Neutrophil (primary cell): ENCODE measurements at regions not wholly inside any gene's neighbourhood (a gene's known extent, or its start where the extent isn't known, plus 50 kb on each side); places are given as distances from the start of the nearest gene placed in this dataset.

Experiments used
- H3K27ac ChIP-seq: fragments of 200-600 bp; sonication (generic); 2 replicates; pipeline ENCODE4 v1.5.1; 2016; ENCODE audit warnings: mild to moderate bottlenecking, moderate library complexity
- H3K27me3 ChIP-seq: fragments of 200-600 bp; sonication (generic); 2 replicates; pipeline ENCODE4 v1.6.0; 2016; ENCODE audit warnings: mild to moderate bottlenecking
- H3K36me3 ChIP-seq: fragments of 200-600 bp; sonication (generic); 2 replicates; pipeline ENCODE4 v1.5.1; 2017
- H3K4me1 ChIP-seq, 2 experiments: fragments of 200-600 bp in 1 of 2; sonication (generic) in 1 of 2; 1 replicate in 1 of 2; 2 replicates in 1 of 2; pipeline versions ENCODE4 v1.5.1 to v1.6.1; 2013 to 2016; ENCODE audit warnings: low read depth in 1 of 2, low read length in 1 of 2, mild to moderate bottlenecking in 1 of 2, moderate library complexity in 1 of 2; ENCODE audit not compliant: control insufficient read depth in 1 of 2, insufficient read depth in 1 of 2
- H3K4me3 ChIP-seq, 2 experiments: fragments of 200-600 bp in 1 of 2; sonication (generic) in 1 of 2; 1 replicate in 1 of 2; 2 replicates in 1 of 2; pipeline ENCODE4 v1.5.1; 2013 to 2016; ENCODE audit warnings: low read depth in 1 of 2, low read length in 1 of 2, mild to moderate bottlenecking in 1 of 2, moderate library complexity in 1 of 2
- H3K9me3 ChIP-seq: fragments of 200-600 bp; sonication (generic); 2 replicates; pipeline ENCODE4 v1.5.1; 2016
- CTCF ChIP-seq: fragments of 200-600 bp; sonication (generic); IDR thresholded peaks from 2 replicates; pipeline ENCODE4 v1.5.1; 2016; ENCODE audit warnings: antibody characterized with exemption

- H3K9me3 ChIP-seq = no peaks in the 10 kb centered on the region
- H3K4me1 ChIP-seq = no peaks in the 10 kb centered on the region
- no peaks in the 10 kb centered on the region for H3K36me3 ChIP-seq
- TF ChIP-seq CTCF = no peak
- H3K4me3 ChIP-seq = no peak overlapping the region
- no peak overlapping the region for H3K27ac ChIP-seq
- H3K27me3 ChIP-seq = no peaks in the 10 kb centered on the region
These were observed 111.2 kb upstream of the TMEM18 start for GRCh38 chr2:788227-789032.

- no peak overlapping the region for H3K4me3 ChIP-seq
- no peaks in the 10 kb centered on the region for H3K9me3 ChIP-seq
- H3K27me3 ChIP-seq = no peaks in the 10 kb centered on the region
- H3K4me1 ChIP-seq = no peaks in the 10 kb centered on the region
- no peak overlapping the region for H3K27ac ChIP-seq
- H3K36me3 ChIP-seq = no peaks in the 10 kb centered on the region
- no peak for TF ChIP-seq CTCF
These were observed 107.5 kb upstream of the TMEM18 start for GRCh38 chr2:784753-785152.

- Histone ChIP-seq H3K4me1 (no peaks in the 10 kb centered on the region), H3K4me3 (no peak overlapping the region), H3K27me3 (no peaks in the 10 kb centered on the region), H3K36me3 (no peaks in the 10 kb centered on the region), H3K9me3 (no peaks in the 10 kb centered on the region), H3K27ac (no peak overlapping the region)
- TF ChIP-seq CTCF = no peak
These were observed 103.4 kb upstream of the TMEM18 start for GRCh38 chr2:780581-780980.

- Histone ChIP-seq H3K36me3 (no peaks in the 10 kb centered on the region), H3K4me1 (no peaks in the 10 kb centered on the region), H3K4me3 (no peak overlapping the region), H3K9me3 (no peaks in the 10 kb centered on the region), H3K27me3 (no peaks in the 10 kb centered on the region), H3K27ac (no peak overlapping the region)
- TF ChIP-seq CTCF = no peak
These were observed 102.8 kb upstream of the TMEM18 start for GRCh38 chr2:780002-780401.

GRCh38 chr2:778731-779350 lies 101.6 kb upstream of the TMEM18 start:
- H3K36me3 ChIP-seq = no peaks in the 10 kb centered on the region
- no peak overlapping the region for H3K4me3 ChIP-seq
- H3K27me3 ChIP-seq = no peaks in the 10 kb centered on the region
- no peak overlapping the region for H3K27ac ChIP-seq
- no peak for TF ChIP-seq CTCF
- no peaks in the 10 kb centered on the region for H3K4me1 ChIP-seq
- no peaks in the 10 kb centered on the region for H3K9me3 ChIP-seq
